SK-N-SH treated with all-trans-retinoic acid at 6 μM for 48 hours (cell line): ENCODE measurements at regions not wholly inside any gene's neighbourhood (a gene's known extent, or its start where the extent isn't known, plus 50 kb on each side); places are given as distances from the start of the nearest gene placed in this dataset.
A peak's percentile ranks its signal among the peaks of the same experiment; 100 is the strongest.

Experiments
- ATAC-seq: fragments of 200-7000 bp; cut with Tn5 transposase; 3 replicates; pipeline ENCODE4 v1.9.1; 2020; ENCODE audit warnings: mild to moderate bottlenecking, moderate library complexity
- ARNTL ChIP-seq: fragments of 450-650 bp; formaldehyde crosslinking; IDR thresholded peaks from 2 replicates; pipeline ENCODE4 v1.5.0; 2020; ENCODE audit warnings: low read depth, mild to moderate bottlenecking, moderate library complexity, borderline replicate concordance
- BACH2 ChIP-seq: fragments of 250-450 bp; sonication (Bioruptor Pico); IDR thresholded peaks from 2 replicates; pipeline ENCODE4 v1.9.0; 2021; ENCODE audit warnings: mild to moderate bottlenecking, borderline replicate concordance
- CSDC2 ChIP-seq: fragments of 250-450 bp; sonication (Bioruptor Pico); IDR thresholded peaks from 2 replicates; pipeline ENCODE4 v1.5.0; 2020; ENCODE audit warnings: mild to moderate bottlenecking, moderate library complexity
- CSRNP3 ChIP-seq: fragments of 250-450 bp; sonication (Bioruptor Pico); IDR thresholded peaks from 2 replicates; pipeline ENCODE4 v1.5.1; 2021; ENCODE audit warnings: mild to moderate bottlenecking, moderate library complexity
- ESRRG ChIP-seq: fragments of 250-450 bp; sonication (Bioruptor Pico); IDR thresholded peaks from 2 replicates; pipeline ENCODE4 v1.6.1; 2021; ENCODE audit warnings: mild to moderate bottlenecking
- GLIS3 ChIP-seq: fragments of 250-450 bp; sonication (Bioruptor Pico); IDR thresholded peaks from 2 replicates; pipeline ENCODE4 v1.5.0; 2020; ENCODE audit warnings: mild to moderate bottlenecking, moderate library complexity
- OSR1 ChIP-seq: fragments of 250-450 bp; sonication (Bioruptor Pico); IDR thresholded peaks from 2 replicates; pipeline ENCODE4 v1.8.0; 2022; ENCODE audit warnings: moderate library complexity, mild to moderate bottlenecking, inconsistent platforms
- PPARA ChIP-seq: fragments of 250-450 bp; sonication (Bioruptor Pico); IDR thresholded peaks from 2 replicates; pipeline ENCODE4 v1.5.0; 2020; ENCODE audit warnings: mild to moderate bottlenecking, borderline replicate concordance
- RARB ChIP-seq: fragments of 250-450 bp; sonication (Bioruptor Pico); IDR thresholded peaks from 2 replicates; pipeline ENCODE4 v1.8.0; 2021; ENCODE audit warnings: mild to moderate bottlenecking, moderate library complexity
- SNAI2 ChIP-seq: fragments of 250-450 bp; sonication (Bioruptor Pico); IDR thresholded peaks from 2 replicates; pipeline ENCODE4 v1.5.0; 2020; ENCODE audit warnings: mild to moderate bottlenecking, moderate library complexity
- TCF4 ChIP-seq: fragments of 250-450 bp; sonication (Bioruptor Pico); IDR thresholded peaks from 2 replicates; pipeline ENCODE4 v1.8.0; 2021; ENCODE audit warnings: mild to moderate bottlenecking, moderate library complexity, borderline replicate concordance
- TOX ChIP-seq: fragments of 250-450 bp; sonication (Bioruptor Pico); IDR thresholded peaks from 2 replicates; pipeline ENCODE4 v1.8.0; 2021; ENCODE audit warnings: mild to moderate bottlenecking, moderate library complexity, borderline replicate concordance
- ZFP3 ChIP-seq: fragments of 250-450 bp; sonication (Bioruptor Pico); IDR thresholded peaks from 2 replicates; pipeline ENCODE4 v1.5.0; 2020; ENCODE audit warnings: mild to moderate bottlenecking, moderate library complexity
- ZFP30 ChIP-seq: fragments of 450-650 bp; formaldehyde crosslinking; IDR thresholded peaks from 2 replicates; pipeline ENCODE4 v1.5.0; 2022; ENCODE audit warnings: mild to moderate bottlenecking, moderate library complexity
- ZNF565 ChIP-seq: fragments of 450-650 bp; formaldehyde crosslinking; conservative IDR thresholded peaks from 2 replicates; pipeline ENCODE4 v1.5.0; 2020; ENCODE audit warnings: low read depth, mild to moderate bottlenecking, moderate library complexity
- ZNF70 ChIP-seq: fragments of 450-650 bp; formaldehyde crosslinking; IDR thresholded peaks from 2 replicates; pipeline ENCODE4 v1.5.0; 2020; ENCODE audit warnings: mild to moderate bottlenecking, moderate library complexity
- ZNF8 ChIP-seq: fragments of 450-650 bp; formaldehyde crosslinking; IDR thresholded peaks from 2 replicates; pipeline ENCODE4 v1.5.0; 2020; ENCODE audit warnings: mild to moderate bottlenecking, moderate library complexity
- TF ChIP-seq, protein P1 (sequence below): fragments of 250-450 bp; sonication (Bioruptor Pico); IDR thresholded peaks from 2 replicates; pipeline ENCODE4 v1.5.0; 2020; ENCODE audit warnings: mild to moderate bottlenecking, moderate library complexity
- TF ChIP-seq, protein P2 (sequence below): fragments of 250-450 bp; sonication (Bioruptor Pico); IDR thresholded peaks from 2 replicates; pipeline ENCODE4 v1.8.0; 2021; ENCODE audit warnings: low read depth, mild to moderate bottlenecking, moderate library complexity, borderline replicate concordance
- TF ChIP-seq, protein P3 (sequence below): fragments of 250-450 bp; sonication (Bioruptor Pico); IDR thresholded peaks from 2 replicates; pipeline ENCODE4 v1.8.0; 2020; ENCODE audit warnings: mild to moderate bottlenecking, moderate library complexity, borderline replicate concordance

DNA sequence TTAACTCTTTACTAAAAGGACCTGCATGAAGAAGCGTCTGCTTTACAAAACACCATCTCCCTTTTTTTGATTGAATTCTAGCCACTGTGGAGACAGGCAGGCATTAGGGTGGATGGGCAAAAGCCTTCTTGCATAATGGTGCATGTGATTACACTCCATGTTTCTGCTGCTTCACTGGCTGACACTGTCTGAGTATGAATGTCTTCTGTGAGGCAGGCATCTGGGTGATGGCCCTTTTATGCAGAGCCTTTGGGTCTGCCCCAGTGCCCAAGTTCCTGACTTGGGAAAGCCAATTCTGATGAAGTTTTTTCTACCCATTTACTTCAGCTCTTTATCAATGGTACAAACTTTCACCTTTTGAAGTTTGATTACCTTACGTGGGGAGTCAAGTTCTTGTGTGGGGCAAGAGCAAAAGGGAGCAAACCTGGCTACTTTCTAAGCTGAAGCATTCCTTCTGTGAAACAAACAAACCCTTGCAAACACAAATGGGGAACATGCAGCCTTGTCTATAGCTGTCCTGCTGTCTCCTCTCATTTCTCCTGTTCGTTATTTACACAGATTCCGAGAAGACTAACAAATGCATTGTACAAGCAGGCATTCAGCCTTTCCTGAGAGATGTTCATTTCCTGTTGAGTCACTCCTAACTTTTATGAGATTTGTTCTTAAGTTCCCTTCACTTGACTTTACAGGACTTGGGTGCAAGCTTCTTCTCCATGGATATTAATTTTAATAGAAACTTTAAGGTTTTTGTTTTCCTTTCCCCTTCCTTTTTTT, 301.9 kb downstream of the TLL1 start:
- peak; percentile 20; the same call in 2 of the 3 replicates for ATAC-seq

GRCh38 chr4:166182145-166182544, 309.1 kb downstream of the TLL1 start:
- TF ChIP-seq BACH2 (CRISPR knock-in tag) (no peak), ZNF70 (no peak), OSR1 (CRISPR knock-in tag) (no peak), ZNF8 (CRISPR knock-in tag) (no peak), SNAI2 (no peak)
- TF ChIP-seq, protein P1, sequence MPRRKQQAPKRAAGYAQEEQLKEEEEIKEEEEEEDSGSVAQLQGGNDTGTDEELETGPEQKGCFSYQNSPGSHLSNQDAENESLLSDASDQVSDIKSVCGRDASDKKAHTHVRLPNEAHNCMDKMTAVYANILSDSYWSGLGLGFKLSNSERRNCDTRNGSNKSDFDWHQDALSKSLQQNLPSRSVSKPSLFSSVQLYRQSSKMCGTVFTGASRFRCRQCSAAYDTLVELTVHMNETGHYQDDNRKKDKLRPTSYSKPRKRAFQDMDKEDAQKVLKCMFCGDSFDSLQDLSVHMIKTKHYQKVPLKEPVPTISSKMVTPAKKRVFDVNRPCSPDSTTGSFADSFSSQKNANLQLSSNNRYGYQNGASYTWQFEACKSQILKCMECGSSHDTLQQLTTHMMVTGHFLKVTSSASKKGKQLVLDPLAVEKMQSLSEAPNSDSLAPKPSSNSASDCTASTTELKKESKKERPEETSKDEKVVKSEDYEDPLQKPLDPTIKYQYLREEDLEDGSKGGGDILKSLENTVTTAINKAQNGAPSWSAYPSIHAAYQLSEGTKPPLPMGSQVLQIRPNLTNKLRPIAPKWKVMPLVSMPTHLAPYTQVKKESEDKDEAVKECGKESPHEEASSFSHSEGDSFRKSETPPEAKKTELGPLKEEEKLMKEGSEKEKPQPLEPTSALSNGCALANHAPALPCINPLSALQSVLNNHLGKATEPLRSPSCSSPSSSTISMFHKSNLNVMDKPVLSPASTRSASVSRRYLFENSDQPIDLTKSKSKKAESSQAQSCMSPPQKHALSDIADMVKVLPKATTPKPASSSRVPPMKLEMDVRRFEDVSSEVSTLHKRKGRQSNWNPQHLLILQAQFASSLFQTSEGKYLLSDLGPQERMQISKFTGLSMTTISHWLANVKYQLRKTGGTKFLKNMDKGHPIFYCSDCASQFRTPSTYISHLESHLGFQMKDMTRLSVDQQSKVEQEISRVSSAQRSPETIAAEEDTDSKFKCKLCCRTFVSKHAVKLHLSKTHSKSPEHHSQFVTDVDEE (CRISPR knock-in tag) = no peak
- TF ChIP-seq, all 23 proteins: peak for 0
- no peak for ATAC-seq

More for the DNA sequence above, 301.9 kb downstream of the TLL1 start:
- no peak for TF ChIP-seq PPARA (CRISPR knock-in tag)
- no peak for TF ChIP-seq CSDC2
- no peak for TF ChIP-seq GLIS3 (CRISPR knock-in tag)
- TF ChIP-seq ESRRG = no peak
- TF ChIP-seq TCF4 = no peak
- no peak for TF ChIP-seq TOX (CRISPR knock-in tag)
- no peak for TF ChIP-seq RARB (CRISPR knock-in tag)
- TF ChIP-seq, protein P2, sequence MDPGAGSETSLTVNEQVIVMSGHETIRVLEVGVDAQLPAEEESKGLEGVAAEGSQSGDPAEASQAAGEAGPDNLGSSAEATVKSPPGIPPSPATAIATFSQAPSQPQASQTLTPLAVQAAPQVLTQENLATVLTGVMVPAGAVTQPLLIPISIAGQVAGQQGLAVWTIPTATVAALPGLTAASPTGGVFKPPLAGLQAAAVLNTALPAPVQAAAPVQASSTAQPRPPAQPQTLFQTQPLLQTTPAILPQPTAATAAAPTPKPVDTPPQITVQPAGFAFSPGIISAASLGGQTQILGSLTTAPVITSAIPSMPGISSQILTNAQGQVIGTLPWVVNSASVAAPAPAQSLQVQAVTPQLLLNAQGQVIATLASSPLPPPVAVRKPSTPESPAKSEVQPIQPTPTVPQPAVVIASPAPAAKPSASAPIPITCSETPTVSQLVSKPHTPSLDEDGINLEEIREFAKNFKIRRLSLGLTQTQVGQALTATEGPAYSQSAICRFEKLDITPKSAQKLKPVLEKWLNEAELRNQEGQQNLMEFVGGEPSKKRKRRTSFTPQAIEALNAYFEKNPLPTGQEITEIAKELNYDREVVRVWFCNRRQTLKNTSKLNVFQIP (CRISPR knock-in tag) = no peak
- TF ChIP-seq OSR1 (CRISPR knock-in tag) = no peak
- TF ChIP-seq ZNF565 = no peak
- TF ChIP-seq, protein P3, sequence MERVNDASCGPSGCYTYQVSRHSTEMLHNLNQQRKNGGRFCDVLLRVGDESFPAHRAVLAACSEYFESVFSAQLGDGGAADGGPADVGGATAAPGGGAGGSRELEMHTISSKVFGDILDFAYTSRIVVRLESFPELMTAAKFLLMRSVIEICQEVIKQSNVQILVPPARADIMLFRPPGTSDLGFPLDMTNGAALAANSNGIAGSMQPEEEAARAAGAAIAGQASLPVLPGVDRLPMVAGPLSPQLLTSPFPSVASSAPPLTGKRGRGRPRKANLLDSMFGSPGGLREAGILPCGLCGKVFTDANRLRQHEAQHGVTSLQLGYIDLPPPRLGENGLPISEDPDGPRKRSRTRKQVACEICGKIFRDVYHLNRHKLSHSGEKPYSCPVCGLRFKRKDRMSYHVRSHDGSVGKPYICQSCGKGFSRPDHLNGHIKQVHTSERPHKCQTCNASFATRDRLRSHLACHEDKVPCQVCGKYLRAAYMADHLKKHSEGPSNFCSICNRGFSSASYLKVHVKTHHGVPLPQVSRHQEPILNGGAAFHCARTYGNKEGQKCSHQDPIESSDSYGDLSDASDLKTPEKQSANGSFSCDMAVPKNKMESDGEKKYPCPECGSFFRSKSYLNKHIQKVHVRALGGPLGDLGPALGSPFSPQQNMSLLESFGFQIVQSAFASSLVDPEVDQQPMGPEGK (CRISPR knock-in tag) = no peak
- no peak for TF ChIP-seq ZFP30 (CRISPR knock-in tag)
- TF ChIP-seq ZNF8 (CRISPR knock-in tag) = no peak
- TF ChIP-seq BACH2 (CRISPR knock-in tag) = no peak
- TF ChIP-seq SNAI2 = no peak
- TF ChIP-seq ARNTL = no peak
- no peak for TF ChIP-seq CSRNP3 (CRISPR knock-in tag)
- no peak for TF ChIP-seq ZNF70
- TF ChIP-seq, protein P1 (CRISPR knock-in tag) = no peak
- no peak for TF ChIP-seq ZFP3 (CRISPR knock-in tag)
